ENCODE measurements at regions not wholly inside any gene's neighbourhood (a gene's known extent, or its start where the extent isn't known, plus 50 kb on each side); places are given as distances from the start of the nearest gene placed in this dataset.
"Not testable (repeated sequence)": the region's sequence is repeated elsewhere in the genome, so short reads cannot be mapped to it uniquely, and the experiment has no call there.

DNA sequence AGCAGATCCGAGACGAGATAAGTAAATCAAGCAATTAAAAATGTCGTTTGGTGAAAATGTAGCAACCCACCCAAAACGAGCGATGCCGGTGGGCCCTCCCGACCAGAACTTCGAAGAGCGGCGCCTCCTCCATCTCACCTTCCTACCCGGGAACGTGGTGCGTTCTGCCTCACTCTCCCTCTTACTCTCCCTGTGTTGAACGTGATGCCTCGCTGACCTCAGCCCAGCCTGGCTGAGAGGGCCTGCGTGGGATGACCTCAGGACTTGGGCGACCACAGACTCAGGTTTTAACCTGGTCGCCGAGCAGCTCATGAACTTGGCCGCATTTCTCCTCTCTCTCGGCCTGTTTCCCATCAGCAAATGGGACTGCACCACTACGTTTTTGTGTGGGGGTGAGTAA lies 69.7 kb upstream of the RPL38 start:
- TF ChIP-seq HDGF (IDR thresholded peaks at IDR 0.05; ENCODE audit: borderline replicate concordance) (no peak), FOXM1 (IDR thresholded peaks at IDR 0.05; ENCODE audit: borderline replicate concordance) (no peak), TARDBP (IDR thresholded peaks at IDR 0.05) (no peak), LEF1 (IDR thresholded peaks at IDR 0.05; ENCODE audit: borderline replicate concordance) (no peak), CTBP1 (IDR thresholded peaks at IDR 0.05; ENCODE audit: borderline replicate concordance) (no peak), ZNF384 (IDR thresholded peaks at IDR 0.05) (no peak), BHLHE40 (IDR thresholded peaks at IDR 0.05; ENCODE audit: borderline replicate concordance) (no peak), SUZ12 (IDR thresholded peaks at IDR 0.05) (no peak), ELF4 (IDR thresholded peaks at IDR 0.05) (no peak), L3MBTL2 (conservative IDR thresholded peaks at IDR 0.05) (no peak), NFRKB (IDR thresholded peaks at IDR 0.05) (no peak), FOXK2 (IDR thresholded peaks at IDR 0.05) (no peak), SP1 (IDR thresholded peaks at IDR 0.05) (no peak), ARNT (IDR thresholded peaks at IDR 0.05) (no peak)
- TF ChIP-seq, protein P1, sequence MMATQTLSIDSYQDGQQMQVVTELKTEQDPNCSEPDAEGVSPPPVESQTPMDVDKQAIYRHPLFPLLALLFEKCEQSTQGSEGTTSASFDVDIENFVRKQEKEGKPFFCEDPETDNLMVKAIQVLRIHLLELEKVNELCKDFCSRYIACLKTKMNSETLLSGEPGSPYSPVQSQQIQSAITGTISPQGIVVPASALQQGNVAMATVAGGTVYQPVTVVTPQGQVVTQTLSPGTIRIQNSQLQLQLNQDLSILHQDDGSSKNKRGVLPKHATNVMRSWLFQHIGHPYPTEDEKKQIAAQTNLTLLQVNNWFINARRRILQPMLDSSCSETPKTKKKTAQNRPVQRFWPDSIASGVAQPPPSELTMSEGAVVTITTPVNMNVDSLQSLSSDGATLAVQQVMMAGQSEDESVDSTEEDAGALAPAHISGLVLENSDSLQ (IDR thresholded peaks at IDR 0.05), result no peak
- CTCF ChIA-PET, result no interaction called here
- POLR2A ChIA-PET, result no interaction called here
- no peak for DNase-seq (ENCODE audit: extremely low spot score)

DNA sequence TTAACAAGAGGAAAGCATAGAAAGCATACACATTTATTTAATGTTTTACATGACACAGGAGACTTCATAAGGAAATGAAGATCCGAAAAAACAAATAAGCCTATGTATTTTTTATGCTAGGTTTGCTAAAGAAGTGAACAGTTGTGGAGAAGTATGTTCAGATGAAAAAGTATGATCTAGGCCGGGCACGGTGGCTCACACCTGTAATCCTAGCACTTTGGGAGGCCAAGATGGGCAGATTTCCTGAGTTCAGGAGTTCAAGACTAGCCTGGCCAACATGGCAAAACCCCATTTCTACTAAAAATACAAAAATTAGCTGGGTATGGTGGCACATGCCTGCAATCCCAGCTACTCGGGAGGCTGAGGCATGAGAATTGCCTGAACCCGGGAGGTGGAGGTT lies 69.2 kb upstream of the RPL38 start:
- POLR2A ChIA-PET; DNase-seq (ENCODE audit: extremely low spot score); CTCF ChIA-PET: not testable (repeated sequence)

DNA sequence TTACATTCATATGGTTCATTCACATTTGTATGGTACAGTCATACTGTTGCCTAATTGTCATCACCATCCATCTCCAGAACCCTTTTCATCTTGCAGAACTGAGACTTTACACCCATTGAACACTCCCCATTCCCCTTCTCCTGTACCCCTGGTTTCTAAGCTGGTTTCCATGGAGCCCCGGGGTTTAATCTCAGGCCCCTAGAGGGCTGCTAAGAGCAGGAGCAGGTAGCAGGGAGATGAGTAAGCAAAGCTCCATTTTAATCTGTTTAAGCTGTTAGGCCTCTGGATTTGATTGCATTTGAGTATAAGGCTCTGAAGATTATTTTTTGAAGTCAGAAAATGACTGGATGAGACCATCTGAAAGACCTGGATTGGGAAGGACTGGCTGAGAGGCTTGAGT lies 68.5 kb upstream of the RPL38 start:
- ChIA-PET POLR2A (no interaction called here), CTCF (no interaction called here)
- TF ChIP-seq TARDBP (IDR thresholded peaks at IDR 0.05), result no peak
- TF ChIP-seq NFRKB (IDR thresholded peaks at IDR 0.05), result no peak
- TF ChIP-seq, protein P1 (IDR thresholded peaks at IDR 0.05), result no peak
- no peak for TF ChIP-seq L3MBTL2 (conservative IDR thresholded peaks at IDR 0.05)
- no peak for TF ChIP-seq BHLHE40 (IDR thresholded peaks at IDR 0.05; ENCODE audit: borderline replicate concordance)
- TF ChIP-seq SP1 (IDR thresholded peaks at IDR 0.05), result no peak
- TF ChIP-seq ELF4 (IDR thresholded peaks at IDR 0.05), result no peak
- TF ChIP-seq ARNT (IDR thresholded peaks at IDR 0.05), result no peak
- no peak for TF ChIP-seq LEF1 (IDR thresholded peaks at IDR 0.05; ENCODE audit: borderline replicate concordance)
- TF ChIP-seq FOXM1 (IDR thresholded peaks at IDR 0.05; ENCODE audit: borderline replicate concordance), result no peak
- TF ChIP-seq FOXA1 (IDR thresholded peaks at IDR 0.05), result no peak
- no peak for TF ChIP-seq FOXK2 (IDR thresholded peaks at IDR 0.05)
- no peak for TF ChIP-seq ZNF384 (IDR thresholded peaks at IDR 0.05)
- no peak for TF ChIP-seq SUZ12 (IDR thresholded peaks at IDR 0.05)

DNA sequence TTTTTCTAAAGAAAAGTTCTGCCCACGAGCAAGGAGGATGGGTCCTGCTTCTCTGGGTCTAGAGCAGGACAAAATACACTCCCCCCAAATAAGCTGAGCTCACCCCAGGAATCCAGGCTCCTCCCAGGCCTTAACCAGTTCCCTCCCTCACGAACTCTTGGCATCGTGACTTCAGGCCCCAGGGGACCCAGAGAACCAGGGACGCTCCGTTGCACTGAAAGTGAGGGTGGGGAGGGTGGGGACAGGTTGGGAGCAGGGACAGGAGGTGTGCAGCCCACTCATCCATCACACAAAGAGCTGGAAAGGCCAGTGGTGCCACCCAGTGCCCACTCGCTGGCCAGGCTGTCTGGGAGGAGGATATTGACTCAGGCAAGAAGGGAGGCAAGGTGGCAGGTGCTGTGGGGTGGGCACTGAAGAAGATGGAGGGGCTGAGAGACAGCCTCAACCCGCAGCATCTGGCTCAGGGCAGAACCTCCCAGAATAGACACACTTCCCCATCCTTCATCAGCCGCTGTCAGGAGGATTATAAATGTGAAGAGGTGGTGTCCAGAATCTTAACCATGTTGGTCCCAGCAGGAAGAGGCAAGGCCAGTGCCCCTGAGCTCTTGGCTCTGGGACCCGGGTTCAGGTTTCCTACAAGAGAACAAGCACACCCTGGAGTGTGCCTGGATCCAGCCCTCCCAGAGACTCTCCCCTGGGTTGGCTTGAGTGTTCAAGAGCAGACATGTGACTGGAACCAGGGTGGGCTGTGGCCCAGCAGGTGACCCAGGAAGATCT lies 67.9 kb upstream of the RPL38 start:
- no peak for DNase-seq (ENCODE audit: extremely low spot score)
- ChIA-PET CTCF (no interaction called here), POLR2A (no interaction called here)
- no peak for TF ChIP-seq LEF1 (IDR thresholded peaks at IDR 0.05; ENCODE audit: borderline replicate concordance)
- TF ChIP-seq SUZ12 (IDR thresholded peaks at IDR 0.05), result no peak
- no peak for TF ChIP-seq BHLHE40 (IDR thresholded peaks at IDR 0.05; ENCODE audit: borderline replicate concordance)
- TF ChIP-seq FOXM1 (IDR thresholded peaks at IDR 0.05; ENCODE audit: borderline replicate concordance), result no peak
- no peak for TF ChIP-seq L3MBTL2 (conservative IDR thresholded peaks at IDR 0.05)
- no peak for TF ChIP-seq TARDBP (IDR thresholded peaks at IDR 0.05)
- TF ChIP-seq ELF4 (IDR thresholded peaks at IDR 0.05), result no peak
- no peak for TF ChIP-seq ZNF384 (IDR thresholded peaks at IDR 0.05)
- TF ChIP-seq FOXA1 (IDR thresholded peaks at IDR 0.05), result no peak
- no peak for TF ChIP-seq FOXK2 (IDR thresholded peaks at IDR 0.05)
- no peak for TF ChIP-seq ARNT (IDR thresholded peaks at IDR 0.05)
- TF ChIP-seq, protein P1 (IDR thresholded peaks at IDR 0.05), result no peak
- no peak for TF ChIP-seq CTBP1 (IDR thresholded peaks at IDR 0.05; ENCODE audit: borderline replicate concordance)
- TF ChIP-seq NFRKB (IDR thresholded peaks at IDR 0.05), result no peak
- TF ChIP-seq SP1 (IDR thresholded peaks at IDR 0.05), result no peak
- no peak for TF ChIP-seq HDGF (IDR thresholded peaks at IDR 0.05; ENCODE audit: borderline replicate concordance)

More for the DNA sequence above, 68.5 kb upstream of the RPL38 start:
- no peak for DNase-seq (ENCODE audit: extremely low spot score)

DNA sequence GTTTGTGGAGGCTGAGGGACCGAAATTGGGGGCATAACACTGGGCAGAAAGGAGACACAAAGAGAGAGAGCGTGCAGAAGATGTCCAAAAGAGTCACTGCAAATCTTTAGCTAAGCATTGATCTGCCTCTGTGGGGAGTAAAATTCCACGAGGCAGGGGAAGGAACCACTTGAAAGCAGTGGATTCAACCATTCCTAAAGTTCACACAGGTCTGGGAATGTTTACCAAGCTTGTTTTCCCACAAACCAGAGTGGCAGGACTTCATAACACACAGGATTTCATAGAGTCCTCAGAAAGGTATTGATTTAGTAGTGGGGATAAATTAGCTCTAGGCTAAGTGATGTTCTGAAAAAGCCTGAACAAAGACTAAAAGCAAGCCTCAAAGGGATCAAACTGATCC lies 66.1 kb upstream of the RPL38 start:
- TF ChIP-seq TARDBP (IDR thresholded peaks at IDR 0.05), result no peak
- DNase-seq (ENCODE audit: extremely low spot score), result no peak
- POLR2A ChIA-PET, result no interaction called here
- CTCF ChIA-PET, result no interaction called here

DNA sequence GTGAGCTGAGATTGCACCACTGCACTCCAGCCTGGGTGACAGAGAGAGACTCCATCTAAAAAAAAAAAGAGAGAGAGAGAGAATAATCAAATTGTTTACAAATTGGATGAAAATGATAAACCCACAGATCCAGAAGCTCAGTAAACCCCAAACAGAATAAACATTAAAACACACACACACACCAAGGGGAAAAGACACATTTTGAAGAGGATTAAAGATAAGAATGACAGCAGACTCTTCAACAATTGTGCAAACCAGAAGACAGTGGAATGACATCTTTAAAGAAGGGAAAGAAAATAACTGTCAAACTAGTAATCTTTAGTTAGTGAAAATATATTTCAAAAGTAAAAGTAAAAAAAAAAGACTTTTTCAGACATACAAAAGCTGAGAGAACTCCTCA lies 64.4 kb upstream of the RPL38 start:
- POLR2A ChIA-PET, result no interaction called here
- no peak for TF ChIP-seq SP1 (IDR thresholded peaks at IDR 0.05)
- TF ChIP-seq FOXM1 (IDR thresholded peaks at IDR 0.05; ENCODE audit: borderline replicate concordance), result no peak
- CTCF ChIA-PET, result no interaction called here
- DNase-seq (ENCODE audit: extremely low spot score), result no peak

DNA sequence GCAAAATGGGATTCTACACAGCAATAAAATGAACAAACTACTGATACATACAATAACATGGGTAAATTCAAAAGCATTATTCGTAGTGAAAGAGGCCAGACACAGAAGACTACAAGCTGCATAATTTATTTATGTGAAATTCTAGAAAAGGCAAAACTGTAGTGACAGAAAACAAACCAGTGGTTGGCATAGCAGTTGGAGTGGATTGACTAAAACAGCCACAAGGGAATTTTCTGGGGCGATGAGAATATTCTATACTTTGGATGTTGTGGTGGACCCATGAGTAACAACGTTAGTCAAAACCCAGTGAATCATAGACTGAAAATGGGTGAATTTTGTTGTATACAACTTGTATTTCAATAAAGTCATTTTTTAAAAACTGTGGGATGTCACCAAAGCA lies 63.2 kb upstream of the RPL38 start:
- CTCF ChIA-PET, result no interaction called here
- no peak for DNase-seq (ENCODE audit: extremely low spot score)
- TF ChIP-seq ZNF384 (IDR thresholded peaks at IDR 0.05) (no peak), ELF4 (IDR thresholded peaks at IDR 0.05) (no peak), FOXK2 (IDR thresholded peaks at IDR 0.05) (no peak), L3MBTL2 (conservative IDR thresholded peaks at IDR 0.05) (no peak)
- TF ChIP-seq, protein P1 (IDR thresholded peaks at IDR 0.05), result no peak
- POLR2A ChIA-PET, result no interaction called here

All from HEK293T (cell line).